Limb (tissue), 2 donors: ENCODE measurements at regions not wholly inside any gene's neighbourhood (a gene's known extent, or its start where the extent isn't known, plus 50 kb on each side); places are given as distances from the start of the nearest gene placed in this dataset.

Experiments used
- DNase-seq, 2 donors: peaks; one replicate each; pipeline ENCODE4 v3.0.0-alpha.2; 2016; ENCODE audit errors: extremely low spot score in 2 of 2

- DNase-seq, result peak; percentile 5 to 54
Observed at GRCh38 chr16:50469744-50470321, 78.4 kb upstream of the NKD1 start.

- no peak for DNase-seq
Observed at GRCh38 chr16:50469121-50469743, 79.0 kb upstream of the NKD1 start.

- no peak for DNase-seq
Observed at GRCh38 chr16:50468749-50469078, 79.5 kb upstream of the NKD1 start.

- DNase-seq, result peak; percentile 5 to 77
Observed at GRCh38 chr16:50467943-50468748, 80.0 kb upstream of the NKD1 start.

- no peak for DNase-seq
Observed at GRCh38 chr16:50467559-50467942, 80.6 kb upstream of the NKD1 start.

GRCh38 chr16:50466170-50466569 lies 82.0 kb upstream of the NKD1 start:
- no peak for DNase-seq

- DNase-seq, result no peak
Observed at GRCh38 chr16:50464325-50465290, 83.6 kb upstream of the NKD1 start.

- DNase-seq, result peak in 1 of 2 donors; percentile 14
Observed at GRCh38 chr16:50463581-50464324, 84.4 kb upstream of the NKD1 start.

GRCh38 chr16:50462793-50463507 lies 85.2 kb upstream of the NKD1 start:
- DNase-seq, result peak in 1 of 2 donors; percentile 16

- DNase-seq, result no peak
Observed at GRCh38 chr16:50461400-50461760, 86.8 kb upstream of the NKD1 start.

GRCh38 chr16:50460538-50461399 lies 87.4 kb upstream of the NKD1 start:
- DNase-seq, result no peak

- no peak for DNase-seq
Observed at GRCh38 chr16:50459496-50460080, 88.6 kb upstream of the NKD1 start.

GRCh38 chr16:50458667-50459495 lies 89.3 kb upstream of the NKD1 start:
- no peak for DNase-seq

- no peak for DNase-seq
Observed at GRCh38 chr16:50457979-50458491, 89.2 kb upstream of the BRD7 start.

- no peak for DNase-seq
Observed at GRCh38 chr16:50457423-50457822, 88.6 kb upstream of the BRD7 start.

- no peak for DNase-seq
Observed at GRCh38 chr16:50455288-50455845, 86.6 kb upstream of the BRD7 start.

GRCh38 chr16:50453446-50453845 lies 84.7 kb upstream of the BRD7 start:
- DNase-seq, result no peak
